ENCODE measurements at regions not wholly inside any gene's neighbourhood (a gene's known extent, or its start where the extent isn't known, plus 50 kb on each side); places are given as distances from the start of the nearest gene placed in this dataset.

DNA sequence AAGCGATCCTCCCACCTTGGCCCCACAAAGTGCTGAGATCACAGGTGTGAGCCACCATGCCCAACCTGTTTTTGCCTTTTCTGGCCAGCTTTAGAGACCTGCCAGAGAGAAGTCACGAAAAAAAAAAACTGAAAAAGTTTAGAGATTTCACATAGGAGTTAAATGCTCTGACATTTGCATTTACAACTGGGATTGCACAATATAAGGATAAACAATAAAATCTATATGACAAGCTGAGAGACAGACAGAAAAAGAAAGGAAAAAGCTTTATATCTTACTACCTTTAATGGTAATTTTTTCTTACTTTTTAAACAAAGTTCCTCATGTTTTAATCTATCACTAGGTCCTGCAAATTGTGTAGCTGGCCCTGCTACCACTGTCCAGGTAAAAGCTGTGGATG lies 466.5 kb downstream of the TXNL1 start:
- no peak for DNase-seq (ENCODE audit: low spot score)

DNA sequence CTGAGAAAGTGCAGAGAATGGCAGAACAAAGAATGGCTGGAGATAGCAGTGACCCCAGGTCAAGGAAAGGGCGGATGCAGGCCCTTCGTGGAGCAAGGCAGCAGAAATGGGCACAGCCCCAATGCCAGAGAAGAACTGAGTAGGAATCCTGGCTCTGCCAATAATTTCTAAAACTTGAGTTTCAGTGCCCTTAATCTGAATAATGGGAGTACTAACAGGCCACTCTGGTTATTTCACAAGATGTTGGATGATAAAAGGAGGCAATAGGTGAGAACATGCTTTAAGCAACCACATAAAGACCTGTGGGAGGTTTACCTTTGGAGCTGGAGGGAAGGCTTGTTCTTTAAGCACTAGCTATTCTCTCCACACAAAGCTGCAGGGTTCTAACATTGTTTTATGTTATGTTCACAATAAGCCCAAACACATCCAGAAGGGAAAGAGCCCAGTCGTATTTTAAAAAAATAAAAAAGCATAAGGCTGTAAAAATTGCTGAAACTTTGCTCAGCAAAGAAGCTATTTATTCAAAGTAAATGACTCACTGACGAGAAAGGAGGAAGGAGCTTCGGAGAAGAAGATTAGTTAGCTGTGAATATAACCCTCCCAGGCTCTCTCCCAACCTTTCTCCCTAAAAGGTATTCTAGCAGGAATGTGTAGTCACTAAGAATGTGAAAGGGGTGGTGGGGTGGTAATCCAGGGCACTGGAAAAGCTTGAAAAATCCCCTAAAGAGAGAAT lies 470.2 kb downstream of the TXNL1 start:
- peak; percentile 37 for DNase-seq (ENCODE audit: low spot score)

DNA sequence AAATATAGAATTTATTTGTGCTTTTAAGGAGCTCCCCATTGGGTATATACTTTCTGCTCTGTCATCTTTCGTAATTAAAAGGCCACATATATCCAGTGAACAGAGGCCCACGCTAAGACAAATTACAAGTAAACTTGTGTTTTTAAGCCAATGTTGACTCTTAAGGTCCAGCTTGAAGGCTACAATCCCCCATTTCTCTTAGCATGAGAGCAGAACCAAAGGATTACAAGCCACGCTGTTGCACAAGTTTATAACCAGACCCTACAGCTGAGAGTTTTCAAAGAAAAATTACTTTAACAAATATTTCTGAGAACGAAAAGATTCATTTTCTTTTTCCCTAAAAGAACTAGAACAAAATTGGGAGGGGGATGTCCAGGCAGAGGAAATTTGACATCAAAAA lies 471.0 kb downstream of the TXNL1 start:
- DNase-seq (ENCODE audit: low spot score): no peak

DNA sequence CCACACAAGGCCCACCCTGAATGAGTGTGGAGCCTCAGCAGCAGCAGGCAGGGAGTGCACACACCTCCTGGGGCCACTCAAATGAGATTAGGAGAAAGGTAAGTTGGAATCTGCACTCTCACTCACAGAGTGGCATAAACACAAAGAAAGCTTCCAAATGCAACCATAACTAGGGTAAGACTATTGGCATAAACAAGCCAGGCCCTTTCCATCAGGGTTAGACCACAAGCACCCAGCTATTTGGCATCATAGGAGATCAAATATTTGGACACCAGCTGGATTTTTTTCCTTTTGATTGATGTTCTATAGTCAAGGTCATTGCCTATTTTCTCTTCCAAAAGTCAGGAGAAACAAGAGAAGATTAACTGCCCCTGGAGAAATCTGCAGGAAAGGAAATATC lies 471.5 kb downstream of the TXNL1 start:
- DNase-seq (ENCODE audit: low spot score): no peak

DNA sequence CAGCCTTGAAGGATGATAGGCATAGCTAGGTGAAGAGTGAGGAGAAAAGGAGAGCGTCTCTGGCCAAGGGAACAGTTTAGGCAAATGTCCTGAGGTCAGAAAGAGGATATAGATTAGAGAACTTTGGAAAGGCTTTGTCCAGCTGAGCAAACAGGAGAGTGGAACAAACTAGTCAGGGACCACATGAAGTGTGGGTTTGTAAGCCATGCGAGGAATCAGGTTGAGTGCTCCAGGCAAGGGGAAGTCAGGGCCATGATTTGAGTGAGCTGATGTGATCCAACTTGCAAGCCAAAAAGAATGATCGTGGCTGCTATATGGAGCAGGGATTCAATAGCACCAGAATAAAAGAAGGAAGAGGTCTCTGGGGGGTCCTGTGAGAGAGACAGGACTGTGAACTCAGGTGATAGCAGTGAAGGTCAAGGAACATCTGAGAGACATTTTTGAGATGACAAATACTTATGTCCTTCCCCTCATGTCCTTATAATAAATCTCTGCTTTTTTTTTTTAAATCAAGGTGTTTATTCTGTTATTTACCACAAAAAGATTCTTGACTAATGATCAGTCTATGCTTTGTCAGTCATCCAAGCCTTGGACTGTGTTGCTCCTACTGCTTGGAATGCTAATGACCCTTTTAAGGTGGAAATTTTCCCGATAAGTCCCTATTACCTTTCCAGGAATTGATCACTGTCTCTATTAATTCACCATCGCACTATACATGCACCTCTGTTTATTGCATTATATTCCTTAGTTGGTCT lies 472.6 kb downstream of the TXNL1 start:
- no peak for DNase-seq (ENCODE audit: low spot score)

DNA sequence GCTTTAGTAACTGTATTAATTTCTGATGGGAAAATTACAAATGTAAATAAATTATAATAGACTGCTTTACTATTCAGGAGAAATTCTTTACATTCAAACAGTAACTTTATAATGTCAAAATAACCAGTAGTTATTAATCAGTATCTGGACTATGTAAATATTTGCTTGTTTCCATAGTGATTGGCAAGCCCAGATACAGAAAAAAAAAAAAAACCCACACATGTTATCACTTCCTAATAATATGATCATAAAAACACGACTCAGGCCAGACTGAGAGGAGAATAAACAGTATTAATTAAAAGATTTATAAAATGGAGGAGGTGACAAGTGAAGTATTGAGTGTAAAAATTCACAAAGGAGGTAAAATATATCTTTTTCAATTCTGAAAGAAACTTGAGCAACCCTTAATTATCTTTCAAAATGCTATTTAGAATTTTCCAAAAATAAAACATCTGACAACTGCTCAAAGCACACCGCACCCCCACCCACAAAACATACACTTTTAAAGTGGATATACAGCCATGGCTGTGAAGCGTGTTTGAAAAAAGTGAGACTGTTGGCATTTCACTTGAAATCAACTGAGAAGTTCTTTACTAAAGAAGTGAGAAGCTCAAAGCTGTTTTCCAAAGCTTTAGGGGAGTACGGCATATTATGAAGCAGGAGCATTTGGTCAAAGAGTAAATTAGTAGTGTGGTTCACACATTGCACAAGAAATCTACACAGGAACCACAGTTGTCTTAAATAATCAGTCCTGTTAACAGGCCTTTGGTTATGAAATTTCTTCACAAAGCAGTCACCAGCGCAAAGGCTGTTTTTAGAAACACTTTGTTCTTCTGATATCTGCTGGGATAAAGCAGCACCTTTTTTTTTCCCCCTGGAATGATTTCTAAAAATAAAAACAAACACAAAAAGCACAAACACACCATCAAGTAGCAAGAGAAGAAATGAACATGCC lies 475.8 kb downstream of the TXNL1 start:
- DNase-seq (ENCODE audit: low spot score): no peak

DNA sequence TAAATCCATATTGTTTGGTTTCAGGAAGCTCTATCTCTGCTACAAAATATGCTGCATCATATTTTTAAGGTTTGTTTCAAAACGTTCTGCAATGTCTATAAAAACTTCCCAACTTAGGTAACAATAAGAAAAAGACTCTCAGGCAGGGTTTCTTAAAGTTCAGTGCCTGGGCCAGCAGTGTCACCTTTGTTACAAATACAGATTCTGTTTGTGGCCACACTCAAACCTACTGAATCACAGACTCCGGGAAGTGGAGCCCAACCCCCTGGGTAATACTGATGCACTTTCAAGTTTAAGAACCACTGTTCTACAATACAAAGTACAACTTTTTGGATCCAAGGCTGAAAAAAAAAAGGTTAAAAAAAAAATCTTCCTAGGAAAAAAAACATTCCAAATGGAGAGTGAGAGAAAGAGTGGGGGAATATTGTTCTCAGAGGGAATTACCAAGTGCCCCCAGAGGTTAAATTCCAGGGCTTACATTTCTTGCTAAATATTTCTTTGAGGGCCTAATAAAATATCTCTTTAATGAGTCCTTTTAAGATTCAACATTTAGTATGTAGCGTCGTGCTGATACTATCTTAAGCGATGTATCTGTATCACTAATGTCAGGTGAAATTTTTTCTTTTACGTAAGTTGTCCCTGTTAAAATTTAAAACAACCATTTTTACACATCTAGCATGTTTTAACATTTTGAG lies 476.7 kb downstream of the TXNL1 start:
- DNase-seq (ENCODE audit: low spot score): no peak

DNA sequence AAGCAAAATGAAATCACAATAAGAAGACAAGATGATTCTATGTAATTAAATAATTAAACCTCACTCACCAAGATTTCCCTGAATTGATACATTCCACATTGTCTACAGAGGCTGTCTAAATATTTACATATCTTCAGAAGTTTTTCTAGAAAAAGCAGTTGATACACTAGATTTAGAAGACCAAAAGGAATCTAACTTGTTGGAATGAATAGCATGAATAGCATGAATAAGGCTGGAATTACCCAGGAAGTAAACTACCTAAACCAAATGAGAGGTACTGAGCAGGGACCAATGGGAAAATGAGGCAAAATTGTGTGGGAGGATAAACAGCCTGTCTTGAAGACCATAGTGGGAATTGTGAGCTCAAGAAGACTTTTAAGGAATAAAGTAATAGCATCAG lies 479.7 kb downstream of the TXNL1 start:
- no peak for DNase-seq (ENCODE audit: low spot score)

DNA sequence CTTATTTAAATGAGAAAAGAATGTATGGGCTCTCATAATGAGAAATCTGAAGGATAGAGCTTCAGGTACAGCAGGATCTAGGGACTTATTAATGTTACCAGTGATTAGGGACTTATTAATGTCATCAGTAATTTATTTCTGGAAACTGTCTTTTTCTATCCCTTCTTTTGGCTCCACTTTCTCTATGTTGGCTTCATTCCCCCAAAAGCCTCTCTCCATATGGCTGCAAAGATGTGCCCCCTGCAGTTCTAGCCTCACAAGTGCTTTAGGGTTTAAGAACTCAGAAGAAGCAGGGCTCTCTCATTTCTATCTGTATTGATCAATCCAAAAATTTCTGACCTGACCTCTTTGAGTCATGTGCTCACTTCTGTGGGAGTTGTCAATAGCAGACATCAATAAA lies 480.9 kb downstream of the TXNL1 start:
- DNase-seq (ENCODE audit: low spot score): no peak

DNA sequence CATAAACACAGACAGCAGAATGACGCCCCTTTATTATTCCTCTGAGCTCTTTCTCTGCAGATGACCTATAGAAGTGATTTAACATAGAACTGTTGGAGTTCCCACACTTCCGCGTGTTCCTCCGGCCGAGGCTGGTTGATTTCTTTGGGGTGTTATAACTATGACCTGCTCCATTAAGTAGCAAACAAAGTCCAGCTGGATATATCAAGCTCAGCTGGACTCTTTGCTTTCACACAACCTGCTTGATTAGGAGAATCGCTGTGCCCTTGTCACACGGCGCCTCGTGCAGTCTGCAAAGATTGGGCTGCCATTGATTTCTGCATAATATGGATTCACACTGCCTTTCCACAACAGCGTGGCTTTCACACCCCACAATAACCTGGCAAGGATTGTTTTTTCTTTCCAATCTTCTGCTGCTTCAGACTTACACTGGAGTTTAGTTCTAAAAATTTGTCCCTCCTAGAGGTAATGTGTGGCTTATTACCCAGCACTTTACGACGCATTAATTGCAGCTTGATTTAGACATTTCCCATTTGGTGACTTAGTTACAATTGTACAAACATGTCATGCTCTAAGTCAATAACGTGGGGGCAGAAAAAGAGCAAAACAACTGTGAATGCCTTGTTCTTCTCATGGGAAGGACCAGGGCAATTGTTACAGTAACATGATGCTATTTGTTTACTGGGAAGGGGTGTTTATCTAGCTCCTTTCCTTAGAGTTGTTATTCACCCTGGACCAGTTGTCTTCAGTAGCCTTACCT lies 485.7 kb downstream of the TXNL1 start:
- no peak for DNase-seq (ENCODE audit: low spot score)

DNA sequence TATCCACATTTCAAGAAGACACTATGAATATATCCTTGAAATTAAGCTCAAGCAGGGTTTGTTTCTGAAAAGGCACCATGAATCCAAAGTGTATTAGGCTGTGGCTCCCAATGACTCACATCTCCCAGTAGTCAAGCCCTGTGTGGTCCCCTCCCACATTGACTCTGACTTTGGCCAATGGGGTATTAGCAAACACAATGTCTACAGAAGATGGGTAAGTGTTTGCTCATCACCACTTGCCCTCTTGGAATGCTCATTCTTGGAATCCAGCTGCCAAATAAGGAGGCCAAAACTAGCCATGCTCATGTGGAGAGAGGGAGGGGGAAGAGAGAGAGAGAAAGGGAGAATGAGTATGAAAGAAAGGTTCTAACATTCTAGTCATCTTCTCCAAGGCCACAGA lies 490.0 kb downstream of the TXNL1 start:
- no peak for DNase-seq (ENCODE audit: low spot score)

DNA sequence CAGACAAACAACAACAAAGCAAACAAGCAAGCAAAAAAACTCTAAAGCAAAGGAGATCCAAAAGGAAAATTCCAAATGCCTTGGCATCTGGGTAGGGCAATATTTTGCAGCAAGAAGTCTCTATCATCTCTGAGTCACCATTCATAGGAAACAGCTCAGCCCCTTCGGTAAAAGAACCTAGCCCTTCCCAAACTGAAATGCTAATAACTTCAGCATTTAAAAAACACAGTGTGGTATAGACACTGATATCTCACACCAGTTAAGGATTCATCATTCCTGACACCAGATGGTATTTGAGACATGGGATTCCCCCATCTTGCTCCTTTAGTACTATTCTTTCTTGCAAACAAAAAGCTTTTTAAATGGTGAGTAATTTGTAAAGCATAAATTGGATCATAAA lies 491.8 kb downstream of the TXNL1 start:
- no peak for DNase-seq (ENCODE audit: low spot score)

DNA sequence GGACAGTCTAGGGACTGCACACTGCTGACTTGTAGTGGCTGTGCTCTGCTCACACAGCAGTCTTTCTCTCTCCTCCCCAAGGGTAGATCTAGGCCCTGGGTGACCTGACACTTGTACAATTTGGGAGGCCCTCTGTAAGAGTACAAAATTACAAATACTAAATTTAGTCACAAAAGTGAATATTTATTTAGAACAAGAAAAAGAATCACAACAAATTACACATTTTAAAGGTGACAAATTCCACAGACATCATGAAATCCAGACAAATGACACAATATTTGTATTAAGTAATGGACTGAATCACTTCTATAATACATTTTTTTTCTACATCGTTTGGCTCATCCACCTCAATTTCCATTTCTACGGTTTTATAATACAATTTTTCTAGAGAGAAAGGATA lies 496.4 kb downstream of the TXNL1 start:
- no peak for DNase-seq (ENCODE audit: low spot score)

DNA sequence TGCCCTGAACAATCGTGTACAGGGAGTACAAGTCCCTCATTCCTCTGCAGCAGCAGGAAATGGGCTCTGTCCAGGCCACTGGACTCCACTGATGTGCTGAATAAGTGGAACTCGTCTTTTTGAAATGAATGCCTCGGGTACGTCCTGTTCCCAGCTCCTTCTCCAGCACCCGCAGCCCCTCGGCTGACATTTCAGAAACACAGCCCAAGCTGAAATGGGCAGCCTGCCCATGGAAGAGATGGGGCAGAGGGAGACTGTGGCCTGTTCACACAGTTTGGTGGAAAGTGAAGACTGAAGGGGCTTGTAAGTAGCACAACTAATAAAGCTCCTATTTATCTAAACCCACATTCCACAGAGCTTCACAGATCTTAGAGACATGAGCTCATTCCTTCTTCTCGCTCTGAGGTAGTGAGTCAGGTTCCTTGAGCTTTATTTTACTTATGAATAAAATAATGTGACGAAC lies 498.6 kb downstream of the TXNL1 start:
- DNase-seq (ENCODE audit: low spot score): no peak

DNA sequence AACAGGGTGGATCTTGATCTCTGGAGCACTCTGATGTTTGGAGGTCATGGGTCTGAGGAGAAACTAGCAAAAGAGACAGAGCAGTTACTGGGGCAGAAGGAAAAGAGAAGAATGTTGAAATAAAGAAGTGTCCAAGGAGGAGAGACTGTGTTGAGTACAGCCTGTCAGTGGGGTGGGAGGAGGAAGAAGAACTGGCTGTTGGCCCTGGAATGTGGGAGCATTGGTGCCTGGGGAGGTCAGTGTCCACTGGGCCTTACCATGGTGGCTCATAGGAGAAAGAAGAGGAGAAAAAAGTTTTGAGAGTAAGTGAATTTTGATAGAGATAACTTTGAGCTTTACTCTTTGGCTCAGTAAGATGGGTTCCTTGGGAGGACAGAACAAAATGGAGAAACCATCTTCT lies 499.0 kb downstream of the TXNL1 start:
- DNase-seq (ENCODE audit: low spot score): no peak

DNA sequence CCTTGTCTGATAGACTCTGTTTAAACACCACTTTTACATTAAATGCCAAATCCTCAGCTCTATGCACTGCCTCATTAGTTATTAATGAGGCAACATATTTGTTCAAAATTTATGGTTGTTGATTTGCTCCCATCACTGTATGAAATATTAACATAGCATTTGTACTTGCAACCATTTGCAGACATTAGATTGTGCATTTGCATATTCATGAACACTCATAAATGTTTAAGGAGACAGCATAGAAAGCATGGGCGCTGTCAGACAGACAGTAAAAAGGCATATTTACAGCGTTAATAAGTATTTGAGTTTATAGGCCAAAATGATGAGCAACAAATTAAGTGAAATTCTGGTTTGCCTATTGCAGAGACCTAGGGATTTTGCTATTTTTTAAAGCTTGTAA lies 502.3 kb downstream of the TXNL1 start:
- no peak for DNase-seq (ENCODE audit: low spot score)

DNA sequence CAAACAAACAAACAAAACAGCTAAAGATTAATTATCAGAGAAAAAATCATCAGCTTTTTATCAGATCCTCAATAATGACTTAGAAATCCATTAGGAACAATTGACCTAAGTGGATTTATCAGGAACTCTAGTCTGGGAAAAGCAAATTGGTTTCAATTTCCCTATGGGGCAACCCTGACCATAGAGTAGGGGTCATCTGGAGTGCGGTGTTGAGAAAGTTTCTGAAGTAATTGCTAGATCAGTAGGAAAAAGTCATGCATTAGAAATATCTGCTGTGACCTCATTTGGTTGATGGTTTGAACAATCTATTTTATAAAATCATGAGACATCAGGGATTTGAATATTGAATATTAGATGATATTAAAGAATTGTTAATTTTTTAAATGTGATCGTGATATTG lies 507.9 kb downstream of the TXNL1 start:
- DNase-seq (ENCODE audit: low spot score): no peak

DNA sequence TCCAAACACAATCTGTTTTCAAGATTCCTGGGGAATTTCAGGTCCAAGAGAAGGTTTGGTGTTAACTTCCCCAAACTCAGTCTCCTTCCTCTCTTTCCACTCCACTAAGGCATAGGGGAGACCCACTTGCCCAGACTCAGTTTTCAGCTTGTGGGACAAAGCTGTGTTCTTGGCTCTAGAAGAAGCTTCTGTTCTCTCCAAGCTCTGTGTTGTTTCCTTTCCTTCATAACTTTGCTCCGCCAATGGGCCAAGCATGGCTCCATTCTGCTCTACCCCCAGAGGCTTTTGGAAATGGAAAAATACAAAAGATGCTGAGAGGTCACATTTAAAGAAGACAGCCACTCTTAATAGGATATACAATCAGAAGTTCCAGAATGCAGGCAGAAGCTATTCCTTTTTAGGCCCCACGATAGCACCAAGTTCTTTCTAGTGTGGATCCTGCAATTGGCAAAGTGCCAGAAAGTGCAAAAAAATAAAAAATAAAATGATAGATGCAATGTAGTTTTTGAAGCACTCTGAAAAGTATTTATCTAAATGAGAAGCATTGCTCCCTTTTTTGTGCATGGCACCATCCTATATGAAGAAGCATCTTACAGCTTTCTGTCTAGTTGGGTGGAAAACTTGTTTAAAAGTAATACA lies 510.1 kb downstream of the TXNL1 start:
- DNase-seq (ENCODE audit: low spot score): no peak

DNA sequence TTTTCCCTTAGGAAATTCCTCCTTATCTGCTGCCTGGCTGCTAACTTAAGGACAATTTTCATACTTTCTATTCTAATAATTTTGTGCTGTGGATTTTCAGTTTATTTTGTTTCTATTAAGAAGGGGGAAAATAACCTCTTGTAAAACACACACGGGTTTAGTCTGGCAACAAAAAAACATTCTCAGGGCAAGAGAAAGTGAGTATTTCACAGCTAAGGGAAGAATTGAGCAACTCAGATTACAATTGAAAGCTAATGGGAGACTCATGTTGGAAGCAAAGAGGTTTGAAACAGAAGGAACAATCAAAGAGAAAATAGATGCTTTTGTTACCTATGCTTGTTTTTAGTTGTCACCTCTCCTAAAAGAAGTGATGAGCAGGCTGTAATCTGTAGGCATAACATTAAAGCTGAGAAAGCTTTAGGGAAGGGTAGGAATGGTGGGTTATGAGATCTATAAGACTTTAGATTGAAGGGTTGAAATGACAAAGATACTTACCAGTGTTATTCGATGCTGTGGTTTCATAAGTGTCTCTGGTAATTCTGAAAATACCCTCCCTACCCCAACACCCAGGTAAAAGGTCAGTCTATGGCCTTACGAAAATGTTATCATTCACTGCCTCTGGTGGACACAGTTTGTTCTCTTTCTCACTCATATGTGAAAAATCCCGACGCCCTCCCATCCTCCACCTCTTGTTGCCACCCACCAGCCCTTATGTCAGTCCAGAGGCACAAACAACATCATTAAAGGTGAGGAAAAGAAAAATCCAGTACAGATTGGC lies 510.9 kb downstream of the TXNL1 start:
- DNase-seq (ENCODE audit: low spot score): no peak

DNA sequence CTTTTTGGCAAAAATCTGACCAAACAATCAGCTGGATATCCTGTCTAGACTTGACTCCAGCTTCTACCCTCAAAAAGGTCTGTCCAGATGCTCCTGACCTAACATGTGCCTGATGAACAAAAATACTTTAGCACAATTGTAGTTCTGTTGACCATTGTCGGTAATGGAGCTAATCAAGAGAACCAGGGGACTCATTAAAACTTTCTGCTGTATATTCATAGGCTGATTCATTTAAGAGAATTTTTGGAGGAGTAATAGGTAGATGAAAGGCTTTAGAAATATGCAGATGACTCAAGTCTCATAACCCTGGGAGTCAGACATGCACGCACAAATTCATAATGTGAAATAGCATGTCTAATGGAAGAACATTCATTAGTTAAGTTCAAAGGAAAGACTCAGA lies 514.2 kb downstream of the TXNL1 start:
- DNase-seq (ENCODE audit: low spot score): no peak

Measured in LoVo (cell line).